GM23338 (cell line): ENCODE measurements at regions not wholly inside any gene's neighbourhood (a gene's known extent, or its start where the extent isn't known, plus 50 kb on each side); places are given as distances from the start of the nearest gene placed in this dataset.

ENCODE experiments used
- CREB1 ChIP-seq: fragments of 250-450 bp; sonication (Bioruptor Pico); IDR thresholded peaks from 2 replicates; pipeline ENCODE4 v1.5.0; 2020; ENCODE audit warnings: low read depth, mild to moderate bottlenecking, moderate library complexity
- CTCF ChIP-seq, 2 experiments: fragments of 200-600 bp in 1 of 2; sonication (generic) in 1 of 2; conservative IDR thresholded peaks; 2 replicates each; pipeline versions ENCODE4 v1.5.1 to v1.6.1; 2016 to 2017; ENCODE audit warnings: antibody characterized with exemption in 2 of 2, low read depth in 2 of 2, mild to moderate bottlenecking in 2 of 2, moderate library complexity in 1 of 2
- ETS1 ChIP-seq: IDR thresholded peaks from 2 replicates; pipeline ENCODE4 v1.6.1; 2016; ENCODE audit warnings: antibody characterized with exemption
- EZH2 ChIP-seq: fragments of 200-600 bp; sonication (generic); IDR thresholded peaks from one replicate; pipeline ENCODE4 v1.8.0; 2017; ENCODE audit warnings: antibody characterized with exemption, mild to moderate bottlenecking, low read depth; ENCODE audit not compliant: unreplicated experiment
- EZH2phosphoT487 ChIP-seq: fragments of 200-600 bp; sonication (generic); IDR thresholded peaks from one replicate; pipeline ENCODE4 v1.8.1; 2018; ENCODE audit warnings: antibody characterized with exemption; ENCODE audit not compliant: unreplicated experiment
- JUNB ChIP-seq: IDR thresholded peaks from one replicate; pipeline ENCODE4 v1.6.1; 2016; ENCODE audit warnings: antibody characterized with exemption; ENCODE audit not compliant: unreplicated experiment
- NANOG ChIP-seq: IDR thresholded peaks from 2 replicates; pipeline ENCODE4 v1.6.1; 2016; ENCODE audit warnings: antibody characterized with exemption, borderline replicate concordance
- POLR2AphosphoS5 ChIP-seq: IDR thresholded peaks from 2 replicates; pipeline ENCODE4 v1.6.1; 2016; ENCODE audit warnings: antibody characterized with exemption, low read depth
- REST ChIP-seq: IDR thresholded peaks from one replicate; pipeline ENCODE4 v1.6.1; 2018; ENCODE audit warnings: antibody characterized with exemption; ENCODE audit not compliant: unreplicated experiment
- STAT1 ChIP-seq: IDR thresholded peaks from one replicate; pipeline ENCODE4 v1.6.1; 2016; ENCODE audit warnings: antibody characterized with exemption; ENCODE audit not compliant: unreplicated experiment
- ZNF114 ChIP-seq: fragments of 250-450 bp; sonication (Bioruptor Pico); IDR thresholded peaks from 2 replicates; pipeline ENCODE4 v1.5.0; 2020; ENCODE audit warnings: mild to moderate bottlenecking, moderate library complexity
- ZNF331 ChIP-seq: fragments of 250-450 bp; sonication (Bioruptor Pico); IDR thresholded peaks from 2 replicates; pipeline ENCODE4 v1.5.0; 2020; ENCODE audit warnings: low read depth, mild to moderate bottlenecking, moderate library complexity
- ZNF462 ChIP-seq: fragments of 250-450 bp; sonication (Bioruptor Pico); IDR thresholded peaks from 2 replicates; pipeline ENCODE4 v1.5.0; 2020; ENCODE audit warnings: mild to moderate bottlenecking, moderate library complexity

GRCh38 chr20:52252664-52253063 is 61.1 kb upstream of the ZFP64 start:
- TF ChIP-seq POLR2AphosphoS5 (no peak), CTCF (conservative IDR thresholded peaks at IDR 0.05; ENCODE audit: low read depth in 2 of 2) (no peak), REST (no peak), NANOG (no peak), ZNF331 (CRISPR knock-in tag) (no peak), EZH2 (no peak), EZH2phosphoT487 (no peak), STAT1 (no peak), ETS1 (no peak), CREB1 (CRISPR knock-in tag) (no peak), JUNB (no peak), ZNF114 (CRISPR knock-in tag) (no peak), ZNF462 (no peak)
